DND-41 (cell line): ENCODE measurements at regions not wholly inside any gene's neighbourhood (a gene's known extent, or its start where the extent isn't known, plus 50 kb on each side); places are given as distances from the start of the nearest gene placed in this dataset.

ENCODE experiments used
- ATAC-seq: fragments of 200-7000 bp; cut with Tn5 transposase; 3 replicates; pipeline ENCODE4 v1.9.1; 2021; ENCODE audit warnings: low read depth; ENCODE audit not compliant: insufficient read depth
- DNase-seq: peaks from one replicate; pipeline ENCODE4 v3.0.0-alpha.2; 2020
- H2AFZ ChIP-seq: 2 replicates; pipeline ENCODE4 v1.6.0; 2012; ENCODE audit warnings: low read depth, low read length
- H3K27ac ChIP-seq: 2 replicates; pipeline ENCODE4 v1.5.1; 2012; ENCODE audit warnings: low read length, inconsistent platforms
- H3K27me3 ChIP-seq: fragments of 200-600 bp; sonication (generic); 2 replicates; pipeline ENCODE4 v1.6.0; 2012; ENCODE audit warnings: low read length, mild to moderate bottlenecking, inconsistent platforms; ENCODE audit not compliant: insufficient read depth, poor library complexity
- H3K36me3 ChIP-seq: 2 replicates; pipeline ENCODE4 v1.5.1; 2012; ENCODE audit warnings: low read length, inconsistent platforms; ENCODE audit not compliant: insufficient read depth
- H3K4me1 ChIP-seq: 2 replicates; pipeline ENCODE4 v1.5.1; 2012; ENCODE audit warnings: mild to moderate bottlenecking, low read length; ENCODE audit not compliant: insufficient read depth
- H3K4me2 ChIP-seq: 2 replicates; pipeline ENCODE4 v1.6.0; 2012; ENCODE audit warnings: mild to moderate bottlenecking, moderate library complexity, low read length, inconsistent platforms; ENCODE audit not compliant: insufficient read depth
- H3K4me3 ChIP-seq, 2 experiments: fragments of 200-600 bp in 1 of 2; shearing (Covaris generic) in 1 of 2; 2 replicates each; pipeline ENCODE4 v1.5.1; 2012 to 2016; ENCODE audit warnings: inconsistent platforms in 2 of 2, low read length in 2 of 2, mild to moderate bottlenecking in 2 of 2, low read depth in 1 of 2, moderate library complexity in 1 of 2
- H3K79me2 ChIP-seq: 2 replicates; pipeline ENCODE4 v1.6.0; 2012; ENCODE audit warnings: low read length, inconsistent platforms; ENCODE audit not compliant: insufficient read depth
- H3K9ac ChIP-seq: 2 replicates; pipeline ENCODE4 v1.6.0; 2012; ENCODE audit warnings: low read depth, mild to moderate bottlenecking, inconsistent platforms, low read length, moderate library complexity
- H3K9me3 ChIP-seq: 2 replicates; pipeline ENCODE4 v1.5.1; 2012; ENCODE audit warnings: low read length, moderate library complexity, mild to moderate bottlenecking, inconsistent platforms; ENCODE audit not compliant: insufficient read depth, severe bottlenecking
- H4K20me1 ChIP-seq: 2 replicates; pipeline ENCODE4 v1.6.0; 2012; ENCODE audit warnings: low read length; ENCODE audit not compliant: insufficient read depth
- EZH2 ChIP-seq: IDR thresholded peaks from 3 replicates; pipeline ENCODE4 v1.6.1; 2012; ENCODE audit warnings: borderline replicate concordance, low read depth, mild to moderate bottlenecking, moderate library complexity, low read length, inconsistent platforms; ENCODE audit not compliant: severe bottlenecking
- TF ChIP-seq, protein P1 (sequence below): IDR thresholded peaks from 2 replicates; pipeline ENCODE4 v1.5.1; 2012; ENCODE audit warnings: borderline replicate concordance, low read length, moderate library complexity, mild to moderate bottlenecking; ENCODE audit not compliant: poor library complexity, severe bottlenecking; ENCODE audit errors: extremely low read depth

DNA sequence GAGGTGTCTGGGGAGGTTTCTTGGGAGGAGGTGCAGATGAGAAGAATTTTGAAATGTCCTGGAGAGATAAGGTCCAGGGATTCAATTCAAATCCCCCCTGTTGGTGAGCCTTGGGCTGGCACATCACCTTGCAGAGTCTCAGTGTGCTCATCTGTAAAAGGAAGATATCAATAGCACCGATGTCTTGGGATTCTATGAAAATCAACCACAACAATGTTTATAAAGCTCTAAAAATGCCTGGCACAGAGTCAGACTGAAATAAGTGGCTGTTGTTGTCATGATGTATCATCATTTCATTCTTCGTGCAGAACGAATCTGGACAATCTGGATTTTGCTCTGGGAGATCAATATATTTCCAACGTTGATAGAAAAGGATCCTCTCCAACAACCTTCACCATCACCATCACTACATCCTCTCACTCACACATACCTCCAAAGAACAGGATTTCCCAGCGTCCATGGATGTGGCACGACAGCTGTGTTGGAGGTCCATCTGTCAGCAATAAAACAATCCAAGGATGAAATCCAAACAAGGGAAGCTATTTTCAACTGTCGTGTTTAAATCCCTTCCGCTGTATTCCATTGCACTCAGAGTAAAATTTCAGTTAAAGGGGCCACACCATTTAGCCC lies 393.7 kb upstream of the DYNLRB2 start:
- Histone ChIP-seq H3K4me2 (no peak overlapping the region), H3K9me3 (peaks cover 4% of the 10 kb centered on the region), H3K27ac (no peak overlapping the region), H3K36me3 (no peaks in the 10 kb centered on the region), H4K20me1 (no peaks in the 10 kb centered on the region), H3K9ac (no peak overlapping the region), H3K4me3 (no peak overlapping the region), H3K79me2 (no peaks in the 10 kb centered on the region), H2AFZ (no peak overlapping the region), H3K4me1 (no peaks in the 10 kb centered on the region), H3K27me3 (no peaks in the 10 kb centered on the region)
- ATAC-seq, result no peak
- DNase-seq, result no peak
- TF ChIP-seq, protein P1, sequence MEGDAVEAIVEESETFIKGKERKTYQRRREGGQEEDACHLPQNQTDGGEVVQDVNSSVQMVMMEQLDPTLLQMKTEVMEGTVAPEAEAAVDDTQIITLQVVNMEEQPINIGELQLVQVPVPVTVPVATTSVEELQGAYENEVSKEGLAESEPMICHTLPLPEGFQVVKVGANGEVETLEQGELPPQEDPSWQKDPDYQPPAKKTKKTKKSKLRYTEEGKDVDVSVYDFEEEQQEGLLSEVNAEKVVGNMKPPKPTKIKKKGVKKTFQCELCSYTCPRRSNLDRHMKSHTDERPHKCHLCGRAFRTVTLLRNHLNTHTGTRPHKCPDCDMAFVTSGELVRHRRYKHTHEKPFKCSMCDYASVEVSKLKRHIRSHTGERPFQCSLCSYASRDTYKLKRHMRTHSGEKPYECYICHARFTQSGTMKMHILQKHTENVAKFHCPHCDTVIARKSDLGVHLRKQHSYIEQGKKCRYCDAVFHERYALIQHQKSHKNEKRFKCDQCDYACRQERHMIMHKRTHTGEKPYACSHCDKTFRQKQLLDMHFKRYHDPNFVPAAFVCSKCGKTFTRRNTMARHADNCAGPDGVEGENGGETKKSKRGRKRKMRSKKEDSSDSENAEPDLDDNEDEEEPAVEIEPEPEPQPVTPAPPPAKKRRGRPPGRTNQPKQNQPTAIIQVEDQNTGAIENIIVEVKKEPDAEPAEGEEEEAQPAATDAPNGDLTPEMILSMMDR, result no peak
- TF ChIP-seq EZH2, result no peak

DNA sequence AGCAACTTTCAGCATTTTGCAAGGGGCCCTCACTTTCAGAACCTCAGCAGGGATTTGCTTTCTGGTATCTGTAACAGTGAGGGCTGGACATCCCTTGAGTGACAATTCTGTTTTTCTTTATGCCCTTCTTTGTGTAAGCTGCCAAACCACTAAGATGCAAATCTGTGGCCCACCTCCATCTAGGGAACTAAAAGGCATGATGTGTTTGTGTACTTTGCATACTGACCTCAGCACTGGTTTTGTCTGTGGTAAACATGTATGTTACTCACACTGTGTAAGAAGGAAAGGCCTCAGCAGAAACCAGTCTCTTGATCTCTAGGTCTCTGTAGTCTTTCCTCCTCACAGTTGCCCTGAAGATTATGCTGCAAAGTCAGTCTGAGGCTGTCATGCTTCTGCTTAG lies 396.6 kb upstream of the DYNLRB2 start:
- no peak overlapping the region for H3K27ac ChIP-seq
- H3K4me3 ChIP-seq, result no peak overlapping the region
- H3K27me3 ChIP-seq, result no peaks in the 10 kb centered on the region
- no peak overlapping the region for H3K9ac ChIP-seq
- no peak overlapping the region for H2AFZ ChIP-seq
- H3K36me3 ChIP-seq, result no peaks in the 10 kb centered on the region
- H3K4me2 ChIP-seq, result no peak overlapping the region
- H4K20me1 ChIP-seq, result no peaks in the 10 kb centered on the region
- TF ChIP-seq, protein P1, result no peak
- TF ChIP-seq EZH2, result no peak
- H3K79me2 ChIP-seq, result no peaks in the 10 kb centered on the region
- no peaks in the 10 kb centered on the region for H3K4me1 ChIP-seq
- peaks cover 4% of the 10 kb centered on the region for H3K9me3 ChIP-seq
- DNase-seq (no peak), ATAC-seq (no peak)

DNA sequence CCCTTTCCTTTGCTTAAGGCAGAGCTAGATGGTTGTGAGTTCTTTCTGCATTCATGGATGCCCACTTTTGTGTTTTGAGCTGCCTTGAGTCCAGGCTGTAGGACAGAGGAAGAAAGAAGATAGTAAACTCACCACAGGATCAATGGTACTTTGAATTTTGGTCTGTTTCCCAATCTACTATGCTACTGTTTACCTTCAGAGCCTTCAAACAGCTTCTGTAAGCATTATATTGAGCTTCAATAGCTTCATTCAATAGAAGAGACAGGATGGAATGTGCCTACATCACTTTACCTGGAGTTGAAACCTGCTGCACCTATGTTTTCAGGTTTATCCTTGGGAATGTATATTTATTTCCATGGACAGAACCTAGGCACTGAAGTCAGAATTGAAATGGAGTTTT lies 397.9 kb upstream of the DYNLRB2 start:
- H3K4me3 ChIP-seq, result no peak overlapping the region
- H3K27ac ChIP-seq, result no peak overlapping the region
- no peak overlapping the region for H3K4me2 ChIP-seq
- no peak overlapping the region for H2AFZ ChIP-seq
- no peaks in the 10 kb centered on the region for H3K27me3 ChIP-seq
- no peaks in the 10 kb centered on the region for H4K20me1 ChIP-seq
- no peaks in the 10 kb centered on the region for H3K36me3 ChIP-seq
- TF ChIP-seq, protein P1, result no peak
- no peak for TF ChIP-seq EZH2
- no peak for ATAC-seq
- no peaks in the 10 kb centered on the region for H3K4me1 ChIP-seq
- no peaks in the 10 kb centered on the region for H3K79me2 ChIP-seq
- DNase-seq, result no peak
- peaks cover 4% of the 10 kb centered on the region for H3K9me3 ChIP-seq
- no peak overlapping the region for H3K9ac ChIP-seq

DNA sequence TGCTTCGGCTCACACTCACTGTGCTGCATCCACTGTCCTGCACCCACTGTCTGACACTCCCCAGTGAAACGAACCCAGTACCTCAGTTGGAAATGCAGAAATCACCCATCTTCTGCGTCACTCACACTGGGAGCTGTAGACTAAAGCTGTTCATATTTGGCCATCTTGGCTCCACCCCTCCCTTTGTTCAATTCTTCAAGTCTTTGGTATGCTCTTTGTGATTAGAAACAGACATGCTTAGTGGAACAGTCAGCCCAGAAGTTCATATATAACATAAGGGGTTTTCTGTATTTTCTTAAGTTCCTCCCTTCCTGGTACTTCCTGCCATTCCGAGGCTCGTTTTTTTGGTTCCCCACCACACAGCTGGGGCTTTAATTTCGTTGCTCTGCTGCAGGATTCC lies 398.5 kb upstream of the DYNLRB2 start:
- Histone ChIP-seq H3K4me3 (no peak overlapping the region), H2AFZ (no peak overlapping the region), H3K36me3 (no peaks in the 10 kb centered on the region), H3K27ac (no peak overlapping the region), H3K79me2 (no peaks in the 10 kb centered on the region), H4K20me1 (no peaks in the 10 kb centered on the region), H3K4me1 (no peaks in the 10 kb centered on the region), H3K4me2 (no peak overlapping the region), H3K27me3 (no peaks in the 10 kb centered on the region), H3K9ac (no peak overlapping the region), H3K9me3 (peaks cover 4% of the 10 kb centered on the region)
- DNase-seq (no peak), ATAC-seq (no peak)
- no peak for TF ChIP-seq EZH2
- TF ChIP-seq, protein P1, result no peak
